ELR (cell line): ENCODE measurements at regions not wholly inside any gene's neighbourhood (a gene's known extent, or its start where the extent isn't known, plus 50 kb on each side); places are given as distances from the start of the nearest gene placed in this dataset.
"Not testable (repeated sequence)": the region's sequence is repeated elsewhere in the genome, so short reads cannot be mapped to it uniquely, and the experiment has no call there.

Experiments used
- DNase-seq: peaks from one replicate; pipeline ENCODE4 v3.0.0-alpha.2; 2015; ENCODE audit warnings: low read depth

DNA sequence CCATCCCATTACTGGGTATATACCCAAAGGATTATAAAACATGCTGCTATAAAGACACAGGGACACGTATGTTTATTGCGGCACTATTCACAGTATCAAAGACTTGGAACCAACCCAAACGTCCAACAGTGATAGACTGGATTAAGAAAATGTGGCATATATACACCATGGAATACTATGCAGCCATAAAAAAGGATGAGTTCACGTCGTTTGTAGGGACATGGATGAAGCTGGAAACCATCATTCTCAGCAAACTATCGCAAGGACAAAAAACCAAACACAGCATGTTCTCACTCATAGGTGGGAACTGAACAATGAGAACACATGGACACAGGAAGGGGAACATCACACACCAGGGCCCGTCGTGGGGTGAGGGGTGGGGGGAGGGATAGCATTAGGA is 106.1 kb downstream of the CHD1L start:
- not testable (repeated sequence) for DNase-seq

DNA sequence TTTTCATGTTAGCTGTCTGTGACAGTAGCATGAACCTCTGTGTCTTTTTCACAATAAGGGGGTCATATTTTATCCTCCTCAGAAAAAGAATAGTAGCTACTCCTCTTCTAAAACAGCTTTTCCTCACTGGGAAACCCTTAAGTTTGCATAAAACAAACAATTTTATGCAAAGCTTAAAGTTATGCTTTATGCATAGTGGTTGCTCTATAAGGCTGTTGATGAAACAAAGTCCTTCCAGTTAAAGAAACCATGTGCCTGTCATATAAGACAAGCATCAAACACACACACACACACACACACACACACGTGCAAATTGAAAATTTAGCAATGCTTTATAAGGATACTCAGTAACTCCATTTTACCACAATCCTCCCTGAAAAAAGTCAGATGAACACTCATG is 107.0 kb downstream of the CHD1L start:
- DNase-seq: no peak

DNA sequence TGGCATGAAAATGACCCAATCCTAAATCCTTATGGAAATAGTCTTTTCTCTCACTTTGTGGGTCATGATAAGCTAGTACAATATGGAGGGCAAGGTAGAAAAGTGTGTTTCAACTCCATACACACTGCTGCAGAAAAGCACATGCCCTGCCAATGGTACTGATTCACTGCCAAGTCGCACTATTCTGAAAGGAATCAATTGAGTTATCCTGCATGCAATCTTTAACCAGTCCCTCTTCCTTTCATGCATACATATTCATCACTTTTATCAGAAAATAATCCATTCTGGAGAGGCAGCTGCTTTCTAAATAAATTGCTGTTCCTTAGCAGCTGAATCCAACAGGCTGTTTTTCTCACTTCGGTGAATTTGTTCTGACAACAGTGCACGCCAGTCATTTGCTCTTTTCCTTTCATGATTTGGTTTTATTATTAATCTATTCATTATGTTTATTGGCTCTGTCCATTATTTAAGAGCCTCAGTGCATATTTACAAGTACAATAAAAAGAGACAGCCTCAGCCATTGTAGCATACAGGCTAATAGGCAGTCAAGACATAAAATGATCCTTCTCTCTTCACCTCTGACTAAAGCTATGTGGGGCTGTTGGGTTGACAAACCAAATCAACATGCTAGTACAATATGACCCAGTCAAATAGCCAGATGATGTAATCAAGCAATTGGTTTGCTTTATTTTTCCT is 108.8 kb downstream of the CHD1L start:
- DNase-seq: no peak

DNA sequence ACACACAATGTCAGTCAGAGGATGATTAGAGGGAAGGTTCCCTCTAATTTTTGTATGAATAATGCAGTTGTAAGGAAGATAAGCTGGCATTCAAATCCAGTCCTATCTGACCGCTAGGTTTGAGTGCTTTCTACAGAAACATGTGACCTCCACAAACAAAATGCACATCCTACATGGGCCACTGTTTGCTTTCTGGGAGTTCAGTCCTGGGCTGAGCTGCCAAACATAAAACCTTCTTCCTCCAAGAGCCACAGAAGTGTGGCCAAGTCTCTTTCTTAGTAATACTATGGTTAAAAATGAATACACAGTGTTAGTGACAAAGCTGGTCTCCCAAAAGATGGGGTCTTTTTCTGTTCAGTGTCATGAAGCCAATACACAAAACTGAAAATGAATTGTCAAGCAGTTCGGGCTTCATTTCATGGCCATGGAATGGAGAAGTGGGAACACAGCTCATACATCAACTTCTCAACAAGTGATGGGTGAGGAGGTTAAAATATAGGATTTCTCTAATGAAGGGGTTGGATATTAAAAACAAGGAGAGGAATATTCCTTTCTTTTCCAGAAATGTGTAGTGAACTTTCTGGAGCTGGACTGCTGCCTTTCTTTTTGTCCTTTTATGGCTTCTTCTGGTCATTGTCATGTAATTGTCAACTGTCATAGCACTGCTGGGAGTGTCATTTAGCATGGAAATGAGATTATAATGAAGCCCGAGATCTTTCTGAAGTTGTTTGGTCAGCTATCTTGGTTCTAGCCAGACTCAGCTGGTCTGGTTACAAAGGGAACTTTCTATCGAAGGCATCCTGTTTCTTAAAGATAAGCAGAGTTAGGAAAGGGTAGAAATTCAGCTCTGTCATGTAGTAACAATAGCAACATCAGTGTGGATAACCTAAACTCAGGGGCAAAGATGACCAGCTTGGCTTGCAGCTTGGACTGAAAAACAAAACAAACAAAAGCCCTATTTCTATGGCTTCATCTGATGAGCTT is 135.1 kb downstream of the CHD1L start:
- no peak for DNase-seq

DNA sequence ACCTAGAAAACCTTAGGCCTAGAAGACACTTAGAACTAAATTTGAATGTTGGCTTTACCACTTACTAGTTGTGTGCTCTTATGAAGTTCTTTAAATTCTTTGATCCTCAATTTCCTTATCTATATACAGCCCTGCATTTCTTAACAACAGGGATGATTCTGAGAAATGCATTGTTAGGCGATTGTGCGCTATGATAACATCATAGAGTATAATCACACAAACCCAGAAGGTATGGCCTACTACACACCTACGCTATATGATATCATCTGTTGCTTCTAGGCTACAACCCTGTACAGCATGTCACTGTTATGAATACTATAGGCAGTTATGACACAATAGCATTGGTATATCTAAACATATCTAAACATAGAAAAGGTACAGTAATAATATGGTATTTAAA is 137.4 kb downstream of the CHD1L start:
- DNase-seq: no peak

DNA sequence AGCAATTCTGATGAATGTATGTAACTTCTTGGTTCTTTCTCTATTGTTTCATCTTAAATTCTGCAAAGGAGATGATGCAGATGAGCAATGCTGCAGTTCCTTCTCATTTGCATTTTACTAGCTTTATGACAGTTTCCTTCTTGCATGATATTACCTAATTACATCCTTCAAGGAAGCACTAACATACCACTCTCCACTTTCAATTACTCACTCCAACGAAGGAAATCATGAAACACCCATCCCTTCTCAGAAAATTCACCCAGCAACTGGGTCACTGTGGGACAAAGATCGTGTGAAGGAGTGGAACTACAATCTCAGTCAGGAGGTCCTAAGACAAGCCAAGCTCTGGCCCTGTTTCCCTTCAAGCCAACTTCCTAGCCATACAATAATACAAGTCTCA is 142.3 kb downstream of the CHD1L start:
- DNase-seq: no peak

DNA sequence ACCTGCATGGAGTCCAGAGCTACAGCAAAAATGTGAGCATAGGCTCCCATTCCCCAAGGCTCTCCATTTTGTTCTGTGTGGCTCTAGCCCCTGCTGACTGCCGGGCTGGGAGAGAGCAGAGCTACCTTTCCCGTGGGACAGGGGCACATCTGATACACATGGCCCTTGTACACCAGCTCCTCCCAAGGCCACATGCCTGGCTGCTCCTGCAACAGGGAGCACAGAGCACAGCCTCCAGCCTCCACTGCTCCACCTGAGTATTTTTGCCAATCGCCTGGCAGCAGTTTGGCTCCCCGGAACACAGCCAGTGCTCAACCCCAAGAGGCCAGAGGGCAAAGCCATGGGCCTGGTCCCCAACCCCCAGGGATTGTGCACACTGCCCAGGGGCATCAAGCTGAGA is 146.5 kb downstream of the CHD1L start:
- DNase-seq: no peak

DNA sequence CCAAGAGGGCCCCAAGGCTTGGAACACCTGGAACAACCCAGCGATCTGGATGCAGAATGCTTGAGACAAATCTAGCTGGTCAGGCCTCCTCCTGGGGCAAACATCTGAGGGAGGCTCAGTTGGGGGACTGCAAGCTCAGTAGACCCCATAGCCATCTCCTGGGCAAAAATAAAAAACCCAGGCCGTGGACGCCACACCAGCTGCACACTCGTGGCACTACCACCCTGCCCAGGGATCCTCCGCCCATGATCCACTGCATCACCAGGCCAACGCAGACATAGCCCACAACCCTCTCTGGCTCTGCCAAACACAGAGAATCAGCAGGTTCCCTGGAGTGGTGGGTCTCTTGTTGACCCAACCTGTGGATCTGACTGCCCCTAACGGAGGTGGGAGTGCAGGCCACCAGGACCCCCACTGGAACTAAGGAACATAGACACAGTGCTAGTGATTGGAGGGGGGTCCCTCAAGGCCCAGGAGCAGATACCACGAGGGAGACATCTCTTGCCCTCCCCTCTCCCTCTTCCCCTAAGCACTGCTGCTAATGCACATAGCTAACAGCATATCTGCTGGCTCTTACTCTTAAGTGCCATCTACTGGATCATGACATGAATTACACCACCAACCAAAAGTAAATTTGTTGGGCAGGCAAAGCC is 147.2 kb downstream of the CHD1L start:
- peak; percentile 61 for DNase-seq

DNA sequence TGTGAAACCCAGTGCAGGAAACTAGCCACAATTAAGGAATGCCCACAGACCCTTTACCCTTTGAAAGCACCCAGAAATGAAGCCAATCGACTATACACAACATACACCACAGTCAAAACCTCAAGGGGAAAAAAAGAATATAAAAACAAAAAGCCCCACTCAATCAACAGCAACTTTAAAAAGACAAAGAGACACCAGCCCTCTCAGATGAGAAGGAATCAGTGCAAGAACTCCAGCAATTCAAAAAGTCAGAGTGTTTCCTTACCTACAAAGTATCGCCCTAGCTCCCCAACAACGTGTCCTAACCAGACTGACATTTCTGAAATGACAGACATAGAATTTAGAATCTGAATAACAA is 147.7 kb downstream of the CHD1L start:
- DNase-seq: no peak

DNA sequence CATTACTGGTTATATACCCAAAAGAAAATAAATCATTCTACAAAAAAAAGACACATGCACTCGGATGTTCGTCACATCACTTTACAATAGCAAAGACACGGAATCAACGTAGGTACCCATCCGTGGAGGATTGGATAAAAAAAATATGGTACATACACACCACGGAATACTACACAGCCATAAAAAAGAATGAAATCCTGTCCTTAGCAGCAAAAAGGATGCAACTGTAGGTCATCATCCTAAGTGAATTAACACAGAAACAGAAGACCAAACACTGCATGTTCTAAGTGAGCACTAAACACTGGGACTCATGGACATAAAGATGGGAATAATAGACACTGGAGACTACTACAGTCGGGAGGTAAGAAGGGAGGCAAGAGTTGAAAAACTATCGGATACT is 148.6 kb downstream of the CHD1L start:
- no peak for DNase-seq

DNA sequence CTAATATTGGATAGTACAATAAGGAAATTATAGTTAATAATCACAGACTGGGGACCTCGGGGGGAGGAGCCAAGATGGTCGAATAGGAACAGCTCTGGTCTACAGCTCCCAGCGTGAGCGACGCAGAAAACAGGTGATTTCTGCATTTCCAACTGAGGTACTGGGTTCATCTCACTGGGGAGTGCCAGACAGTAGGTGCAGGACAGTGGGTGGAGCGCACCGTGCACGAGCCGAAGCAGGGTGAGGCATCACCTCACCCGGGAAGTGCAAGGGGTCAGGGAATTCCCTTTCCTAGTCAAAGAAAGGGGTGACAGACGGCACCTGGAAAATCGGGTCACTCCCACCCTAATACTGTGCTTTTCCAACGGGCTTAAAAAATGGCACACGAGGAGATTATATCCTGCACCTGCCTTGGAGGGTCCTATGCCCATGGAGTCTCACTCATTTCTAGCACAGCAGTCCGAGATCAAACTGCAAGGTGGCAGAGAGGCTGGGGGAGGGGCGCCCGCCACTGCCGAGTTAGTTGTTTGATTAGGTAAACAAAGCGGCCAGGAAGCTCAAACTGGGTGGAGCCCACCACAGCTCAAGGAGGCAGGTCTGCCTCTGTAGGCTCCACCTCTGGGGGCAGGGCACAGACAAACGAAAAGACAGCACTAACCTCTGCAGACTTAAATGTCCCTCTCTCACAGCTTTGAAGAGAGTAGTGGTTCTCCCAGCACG is 138.8 kb upstream of the BCL9 start:
- DNase-seq: not testable (repeated sequence)

DNA sequence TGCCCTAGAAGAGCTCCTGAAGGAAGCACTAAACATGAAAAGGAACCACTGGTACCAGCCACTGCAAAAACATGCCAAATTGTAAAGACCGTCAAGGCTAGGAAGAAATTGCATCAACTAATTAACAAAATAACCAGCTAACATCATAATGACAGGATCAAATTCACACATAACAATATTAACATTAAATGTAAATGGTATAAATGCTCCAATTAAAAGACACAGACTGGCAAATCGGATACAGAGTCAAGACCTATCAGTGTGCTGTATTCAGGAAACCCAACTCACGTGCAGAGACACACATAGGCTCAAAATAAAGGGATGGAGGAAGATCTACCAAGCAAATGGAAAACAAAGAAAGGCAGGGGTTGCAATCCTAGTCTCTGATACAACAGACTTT is 137.0 kb upstream of the BCL9 start:
- DNase-seq: not testable (repeated sequence)

DNA sequence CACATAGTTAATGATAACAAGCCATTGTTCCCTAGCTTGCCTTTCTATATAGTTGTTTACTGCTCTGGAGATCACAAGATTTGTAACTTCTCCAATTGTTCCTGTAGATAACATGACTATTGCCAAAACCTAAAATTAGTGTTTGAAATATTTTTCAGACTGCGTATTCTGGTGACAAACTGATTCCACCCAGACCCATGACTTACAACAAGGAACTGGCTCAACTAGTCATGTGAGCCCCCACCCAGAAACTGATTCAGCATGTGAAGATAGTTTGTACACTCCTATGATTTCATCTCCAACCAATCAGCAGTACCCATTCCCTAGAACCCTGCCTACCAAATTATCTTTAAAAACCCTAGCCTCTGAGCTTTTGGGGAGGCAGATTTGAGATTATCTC is 131.4 kb upstream of the BCL9 start:
- no peak for DNase-seq

DNA sequence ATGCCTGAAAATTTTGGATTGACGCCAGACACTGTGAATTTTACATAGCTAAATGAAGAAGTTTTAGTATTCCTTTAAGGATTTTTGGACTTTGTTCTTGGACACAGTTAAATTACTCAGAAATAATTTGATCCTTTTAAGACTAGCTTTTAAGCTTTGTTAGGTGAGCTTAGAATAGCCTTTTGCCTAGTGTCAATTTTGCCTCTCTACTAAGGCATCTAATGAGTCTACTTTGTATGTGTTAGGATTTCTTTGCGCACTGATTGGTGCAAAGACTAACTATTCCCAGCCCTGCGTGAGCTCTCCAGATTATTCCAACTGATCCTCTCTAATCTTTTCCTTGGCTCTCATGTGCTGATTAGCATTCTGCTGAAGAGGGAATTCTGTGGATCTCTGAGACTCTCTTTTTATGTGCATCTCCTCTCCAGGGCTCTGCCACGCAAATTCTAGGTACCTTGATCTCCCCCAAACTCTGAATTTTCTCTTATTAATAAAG is 128.1 kb upstream of the BCL9 start:
- no peak for DNase-seq

DNA sequence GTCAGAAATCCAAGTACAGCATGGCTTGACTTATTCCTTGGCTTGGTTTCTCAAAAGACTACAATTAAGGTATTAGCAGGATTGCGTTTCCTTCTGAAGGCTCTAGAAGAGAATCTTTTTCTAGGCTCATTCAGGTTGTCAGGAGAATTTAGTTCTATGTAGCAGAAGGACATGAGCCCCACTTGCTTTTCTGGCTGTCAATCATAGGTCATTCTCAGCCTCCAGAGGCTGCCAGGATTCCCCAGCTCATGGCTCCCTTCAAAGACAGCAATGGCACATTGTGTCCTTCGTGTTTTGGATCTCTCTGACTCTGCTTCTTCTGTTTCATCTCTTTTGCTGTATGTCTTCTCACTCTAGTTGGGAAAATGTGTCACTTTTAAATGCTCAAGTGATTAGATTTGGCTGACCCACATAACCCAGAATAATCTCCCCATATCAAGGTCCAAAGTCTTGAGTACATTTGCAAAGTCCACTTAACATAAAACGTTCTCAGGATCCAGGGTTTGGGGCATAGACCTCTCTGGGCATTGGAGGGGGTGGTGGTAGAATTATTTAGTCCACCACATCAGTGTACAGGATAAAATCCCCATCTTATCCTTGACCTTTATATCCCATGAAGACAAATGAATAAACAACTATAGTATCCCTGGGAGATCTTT is 126.7 kb upstream of the BCL9 start:
- DNase-seq: no peak

DNA sequence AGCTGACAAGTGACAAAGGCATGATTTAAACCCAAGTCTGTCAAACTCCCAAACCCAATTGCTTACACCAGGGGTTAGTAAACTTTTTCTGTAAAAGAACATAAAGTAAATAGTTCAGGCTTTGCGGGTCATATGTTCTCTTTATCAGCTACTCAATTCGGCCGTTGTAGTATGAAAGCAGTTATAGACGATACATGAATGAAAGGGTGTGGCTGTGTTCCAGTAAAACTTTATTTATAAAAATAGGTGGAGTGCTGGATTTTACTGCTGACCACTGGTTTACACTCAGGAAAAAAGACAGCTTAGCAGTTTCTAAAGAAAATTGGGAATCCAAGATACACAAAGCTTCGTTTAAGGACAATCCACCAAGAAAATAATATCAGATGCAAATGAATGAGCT is 124.3 kb upstream of the BCL9 start:
- no peak for DNase-seq

DNA sequence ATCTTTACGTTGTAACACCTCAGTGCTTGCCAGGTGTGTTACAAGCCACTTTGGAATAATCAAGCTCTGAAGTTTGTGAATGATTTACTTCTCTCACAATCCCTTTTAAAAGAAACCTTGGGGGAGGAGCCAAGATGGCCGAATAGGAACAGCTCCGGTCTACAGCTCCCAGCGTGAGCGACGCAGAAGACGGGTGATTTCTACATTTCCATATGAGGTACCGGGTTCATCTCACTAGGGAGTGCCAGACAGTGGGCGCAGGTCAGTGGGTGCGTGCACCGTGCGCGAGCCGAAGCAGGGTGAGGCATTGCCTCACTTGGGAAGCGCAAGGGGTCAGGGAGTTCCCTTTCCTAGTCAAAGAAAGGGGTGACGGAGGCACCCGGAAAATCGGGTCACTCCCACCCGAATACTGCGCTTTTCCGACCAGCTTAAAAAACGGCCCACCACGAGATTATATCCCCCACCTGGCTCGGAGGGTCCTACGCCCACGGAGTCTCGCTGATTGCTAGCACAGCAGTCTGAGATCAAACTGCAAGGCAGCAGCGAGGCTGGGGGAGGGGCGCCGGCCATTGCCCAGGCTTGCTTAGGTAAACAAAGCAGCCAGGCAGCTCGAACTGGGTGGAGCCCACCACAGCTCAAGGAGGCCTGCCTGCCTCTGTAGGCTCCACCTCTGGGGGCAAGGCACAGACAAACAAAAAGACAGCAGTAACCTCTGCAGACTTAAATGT is 118.0 kb upstream of the BCL9 start:
- DNase-seq: not testable (repeated sequence)

DNA sequence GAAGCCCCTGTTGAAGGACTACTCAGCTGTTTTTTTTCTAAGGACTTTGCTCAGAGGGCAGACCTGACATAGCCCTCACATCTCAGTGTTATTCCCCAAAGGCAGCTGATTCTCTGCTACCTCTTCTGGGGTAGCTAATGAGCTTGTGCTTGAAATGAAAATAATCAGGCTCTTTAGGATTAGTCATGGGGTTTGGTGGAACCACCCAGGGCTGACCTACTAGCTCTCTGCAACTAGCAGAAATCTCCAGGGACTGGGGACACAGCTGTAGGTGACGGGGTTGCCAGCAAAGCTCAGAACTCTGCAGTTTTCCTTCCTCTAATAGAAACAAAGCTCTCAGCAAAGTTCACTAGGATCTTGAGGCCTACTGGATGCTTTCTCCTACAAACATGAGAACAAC is 106.4 kb upstream of the BCL9 start:
- DNase-seq: no peak

DNA sequence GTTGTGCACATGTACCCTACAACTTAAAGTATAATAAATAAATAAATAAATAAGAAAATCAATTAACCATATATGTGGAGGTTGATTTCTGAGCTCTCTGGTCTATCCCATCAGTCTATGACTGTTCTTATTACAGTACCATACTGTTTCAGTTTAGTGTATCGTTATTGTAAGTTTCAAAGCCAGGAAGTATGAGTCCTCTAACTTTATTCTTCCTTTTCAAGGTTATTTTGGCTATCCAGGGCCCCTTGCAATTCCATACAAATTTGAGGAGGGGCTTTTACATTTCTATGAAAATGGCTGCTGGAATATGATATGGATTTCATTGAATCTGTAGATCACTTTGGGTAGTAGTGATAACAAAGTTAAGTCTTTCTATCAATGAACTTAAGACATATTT is 96.9 kb upstream of the BCL9 start:
- DNase-seq: no peak

DNA sequence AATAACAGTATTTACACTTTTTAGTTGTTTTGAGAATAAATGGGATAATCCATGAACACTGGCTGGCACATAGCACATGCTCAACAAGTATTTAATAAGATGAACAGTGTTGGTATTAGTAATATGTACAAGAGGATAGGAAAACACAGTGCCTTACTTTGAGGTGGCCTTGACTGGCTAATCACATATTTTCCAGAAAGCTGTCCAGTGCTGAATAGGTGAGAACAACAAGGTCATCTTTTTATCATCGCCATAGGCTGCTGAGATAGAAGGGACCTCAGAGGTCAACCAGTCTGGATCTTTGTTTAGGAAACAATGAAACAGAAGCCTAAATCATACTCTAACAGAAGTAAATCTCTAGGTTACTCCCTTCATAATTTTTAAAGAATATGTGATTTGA is 89.7 kb upstream of the BCL9 start:
- no peak for DNase-seq

DNA sequence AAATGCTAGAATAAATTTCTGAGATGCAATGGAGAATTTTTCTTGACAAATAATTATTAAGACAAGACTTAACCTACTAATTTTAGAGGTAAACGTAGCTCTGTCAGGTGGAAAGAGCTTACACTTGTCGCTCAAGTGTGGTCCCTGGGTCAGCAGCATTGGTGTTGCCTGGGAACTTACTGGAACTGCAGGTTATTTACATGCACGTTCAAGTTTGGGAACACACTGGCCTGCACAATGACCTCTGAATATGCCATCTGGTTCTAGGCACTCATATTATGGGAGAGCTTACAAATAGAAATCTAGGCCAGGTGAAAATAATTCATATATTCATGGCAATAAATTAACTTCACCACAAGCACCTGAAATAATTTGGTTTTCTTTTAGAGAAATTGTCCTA is 88.5 kb upstream of the BCL9 start:
- no peak for DNase-seq
